Activated T-helper 1 cell treated with anti-CD3 and anti-CD28 coated beads, Interleukin-12 subunit alpha, Interleukin-12 subunit beta, Interleukin-2, Interleukin-4 antibody, amounts not matched to agents 30 ng/mL and 10 ng/mL and 1 ng/mL, durations not matched to agents 14 hours and 24 hours and 36 hours (primary cell): ENCODE measurements at regions not wholly inside any gene's neighbourhood (a gene's known extent, or its start where the extent isn't known, plus 50 kb on each side); places are given as distances from the start of the nearest gene placed in this dataset.

ENCODE experiments used
- DNase-seq: peaks from one replicate; pipeline ENCODE4 v3.0.0; 2021; ENCODE audit warnings: low spot score
- H3K27ac Mint-ChIP-seq: one replicate; pipeline ENCODE4 v1.8.0; 2021; ENCODE audit warnings: mild to moderate bottlenecking, mixed read lengths
- H3K27me3 Mint-ChIP-seq: one replicate; pipeline ENCODE4 v1.8.0; 2022; ENCODE audit warnings: mild to moderate bottlenecking, moderate library complexity, mixed read lengths; ENCODE audit not compliant: insufficient read depth
- H3K36me3 Mint-ChIP-seq: one replicate; pipeline ENCODE4 v1.8.0; 2021; ENCODE audit warnings: low read depth, mixed read lengths
- H3K4me1 Mint-ChIP-seq: one replicate; pipeline ENCODE4 v1.8.0; 2021; ENCODE audit warnings: low read depth, mixed read lengths
- H3K4me3 Mint-ChIP-seq: one replicate; pipeline ENCODE4 v1.8.0; 2021; ENCODE audit warnings: mild to moderate bottlenecking, moderate library complexity, mixed read lengths
- H3K9me3 Mint-ChIP-seq: one replicate; pipeline ENCODE4 v1.8.0; 2021; ENCODE audit warnings: mixed read lengths
- intact Hi-C: fragments of 100-400 bp; cut with micrococcal nuclease; formaldehyde crosslinking; loops from one replicate; pipeline ENCODE4 v1.15.1; 2024

DNA sequence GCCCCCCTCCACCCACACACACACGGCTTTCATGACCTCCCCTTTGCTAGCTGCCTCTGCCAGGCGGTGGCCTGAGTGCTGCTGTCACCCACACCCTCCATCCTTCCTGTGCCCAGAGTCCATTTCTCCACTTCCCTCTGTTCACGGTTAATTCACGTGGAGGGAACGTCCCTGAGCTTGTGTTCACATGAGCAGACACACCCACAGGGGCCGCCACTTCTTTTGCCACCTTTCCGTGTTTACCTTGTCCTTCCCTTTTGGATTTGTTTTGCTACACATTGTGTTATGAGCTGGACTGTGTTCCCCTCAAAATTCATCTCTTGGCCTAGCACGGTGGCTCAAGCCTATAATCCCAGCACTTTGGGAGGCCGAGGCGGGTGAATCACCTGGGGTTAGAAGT, 128.0 kb downstream of the ETS2 start:
- H3K36me3 Mint-ChIP-seq: no peaks in the 10 kb centered on the region
- peaks cover 15% of the 10 kb centered on the region for H3K4me1 Mint-ChIP-seq
- no peak overlapping the region for H3K4me3 Mint-ChIP-seq
- no peaks in the 10 kb centered on the region for H3K27me3 Mint-ChIP-seq
- no peak for DNase-seq
- peaks cover 9% of the 10 kb centered on the region for H3K9me3 Mint-ChIP-seq
- H3K27ac Mint-ChIP-seq: no peak overlapping the region
- intact Hi-C loops: no loop called here

DNA sequence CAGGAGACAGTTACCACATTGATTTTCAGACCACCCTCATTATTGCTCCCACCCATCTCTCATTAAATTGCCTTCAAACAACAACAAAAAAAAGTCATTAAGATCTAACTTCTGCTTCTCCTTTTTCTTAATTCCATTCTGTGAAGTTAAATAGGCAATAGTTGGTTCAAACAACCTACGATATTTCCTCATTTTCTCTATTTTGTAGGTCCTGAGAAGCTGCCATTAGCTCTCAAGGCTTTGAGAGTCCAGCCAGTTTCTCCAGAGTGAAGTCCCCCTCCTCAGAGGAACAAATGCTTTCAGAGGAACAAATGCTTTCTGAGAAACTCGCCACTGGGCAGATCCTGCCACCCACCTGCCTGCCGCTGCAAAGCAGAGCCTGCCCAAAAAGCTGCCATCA, 125.6 kb downstream of the ETS2 start:
- DNase-seq: no peak
- Mint-ChIP-seq H3K27me3 (no peaks in the 10 kb centered on the region), H3K36me3 (no peaks in the 10 kb centered on the region), H3K27ac (no peak overlapping the region), H3K4me1 (peaks cover 9% of the 10 kb centered on the region), H3K9me3 (peaks cover 9% of the 10 kb centered on the region), H3K4me3 (no peak overlapping the region)
- intact Hi-C loops: no loop called here

DNA sequence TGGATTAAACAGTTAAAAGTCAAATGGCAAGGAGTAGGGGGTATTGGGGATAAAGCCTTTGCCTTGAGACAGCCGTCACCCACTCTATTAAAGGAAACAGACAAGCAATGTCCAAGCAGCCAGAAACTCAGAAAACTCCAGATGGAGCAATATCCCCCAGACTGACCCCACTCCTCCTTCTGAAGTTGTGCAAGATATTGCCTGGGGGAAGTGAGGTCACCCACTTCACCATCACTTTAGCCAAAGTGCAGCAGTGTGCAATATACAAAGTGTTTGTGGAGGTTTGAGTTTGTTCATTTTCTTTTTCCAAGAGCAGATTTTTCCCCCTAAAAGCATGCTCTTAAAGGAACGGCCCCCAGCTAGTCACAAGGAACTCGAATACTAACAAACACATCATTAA, 125.1 kb downstream of the ETS2 start:
- Mint-ChIP-seq H3K9me3 (peaks cover 9% of the 10 kb centered on the region), H3K36me3 (no peaks in the 10 kb centered on the region), H3K27me3 (no peaks in the 10 kb centered on the region), H3K27ac (no peak overlapping the region), H3K4me1 (peaks cover 9% of the 10 kb centered on the region), H3K4me3 (no peak overlapping the region)
- intact Hi-C loops: no loop called here
- no peak for DNase-seq

DNA sequence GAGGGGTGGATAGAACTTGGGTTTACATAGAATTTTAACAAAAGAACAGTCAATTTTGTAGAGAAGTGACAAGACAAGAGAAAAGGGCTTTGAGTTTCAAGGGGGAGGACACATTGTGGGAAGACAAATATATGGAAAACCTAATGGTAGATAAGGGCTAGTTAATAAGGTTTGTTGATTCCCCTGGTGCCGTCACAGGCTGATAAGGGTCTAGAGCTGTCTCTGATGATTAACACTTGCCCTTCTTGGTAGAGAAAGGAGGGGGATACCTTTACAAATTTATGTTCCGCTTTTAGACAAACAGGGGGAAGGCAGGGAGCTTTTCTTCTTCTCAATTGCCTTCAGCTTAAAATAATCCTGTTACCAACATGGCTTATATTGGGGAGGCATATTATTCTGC, 124.3 kb downstream of the ETS2 start:
- intact Hi-C loops: no loop called here
- H3K27ac Mint-ChIP-seq: no peak overlapping the region
- H3K27me3 Mint-ChIP-seq: no peaks in the 10 kb centered on the region
- H3K36me3 Mint-ChIP-seq: no peaks in the 10 kb centered on the region
- no peak overlapping the region for H3K4me3 Mint-ChIP-seq
- no peak for DNase-seq
- peaks cover 9% of the 10 kb centered on the region for H3K4me1 Mint-ChIP-seq
- H3K9me3 Mint-ChIP-seq: peaks cover 9% of the 10 kb centered on the region

DNA sequence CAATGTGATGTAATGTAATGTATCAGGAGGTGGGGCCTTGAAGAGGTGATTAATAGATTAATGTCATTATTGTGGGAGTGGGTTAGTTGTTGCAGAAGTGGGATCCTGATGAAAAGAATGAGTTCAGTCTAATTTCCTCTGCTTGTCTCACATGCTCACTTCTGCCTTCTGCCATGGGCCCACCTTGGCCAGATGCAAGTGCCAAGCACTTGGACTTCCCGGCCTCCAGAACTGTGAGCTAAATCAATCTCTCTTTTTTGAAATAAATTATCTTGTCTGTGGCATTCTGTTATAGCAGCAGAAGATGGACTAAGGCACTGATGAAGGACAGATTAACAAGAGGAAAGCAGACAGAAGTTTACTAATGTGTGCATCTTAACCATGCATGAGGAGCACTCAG, 123.9 kb downstream of the ETS2 start:
- intact Hi-C loops: no loop called here
- Mint-ChIP-seq H3K36me3 (no peaks in the 10 kb centered on the region), H3K27ac (no peak overlapping the region), H3K4me3 (no peak overlapping the region), H3K4me1 (peaks cover 9% of the 10 kb centered on the region), H3K27me3 (no peaks in the 10 kb centered on the region), H3K9me3 (peaks cover 9% of the 10 kb centered on the region)
- DNase-seq: no peak

- Mint-ChIP-seq H3K4me1 (peaks cover 9% of the 10 kb centered on the region), H3K27me3 (no peaks in the 10 kb centered on the region), H3K36me3 (no peaks in the 10 kb centered on the region), H3K27ac (no peak overlapping the region), H3K4me3 (no peak overlapping the region), H3K9me3 (peaks cover 9% of the 10 kb centered on the region)
- intact Hi-C loops: no loop called here
- DNase-seq: no peak
Observed at GRCh38 chr21:38929142-38929541, 123.4 kb downstream of the ETS2 start.

DNA sequence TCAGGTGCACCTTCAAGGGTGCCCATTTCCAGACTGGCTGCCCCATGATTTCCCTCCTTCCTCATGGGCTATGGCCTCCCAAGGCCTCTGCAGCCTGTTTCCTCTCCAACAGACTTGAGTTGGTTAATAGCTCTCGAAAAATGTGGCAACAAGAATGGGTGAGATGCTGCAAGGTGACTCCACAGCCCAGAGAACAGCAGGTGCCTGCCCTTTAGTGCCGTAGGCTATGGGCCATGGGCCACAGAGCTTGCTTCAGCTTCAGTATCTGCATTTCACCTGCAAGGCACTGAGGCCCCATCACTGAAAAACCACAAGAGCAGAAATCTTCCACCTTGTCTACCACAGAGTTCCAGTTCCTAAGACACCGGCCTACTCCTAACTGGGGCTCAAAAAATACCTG, 122.0 kb downstream of the ETS2 start:
- no peak overlapping the region for H3K4me3 Mint-ChIP-seq
- DNase-seq: no peak
- no peak overlapping the region for H3K27ac Mint-ChIP-seq
- intact Hi-C loops: no loop called here
- H3K36me3 Mint-ChIP-seq: no peaks in the 10 kb centered on the region
- peaks cover 9% of the 10 kb centered on the region for H3K4me1 Mint-ChIP-seq
- no peaks in the 10 kb centered on the region for H3K27me3 Mint-ChIP-seq
- peaks cover 12% of the 10 kb centered on the region for H3K9me3 Mint-ChIP-seq

DNA sequence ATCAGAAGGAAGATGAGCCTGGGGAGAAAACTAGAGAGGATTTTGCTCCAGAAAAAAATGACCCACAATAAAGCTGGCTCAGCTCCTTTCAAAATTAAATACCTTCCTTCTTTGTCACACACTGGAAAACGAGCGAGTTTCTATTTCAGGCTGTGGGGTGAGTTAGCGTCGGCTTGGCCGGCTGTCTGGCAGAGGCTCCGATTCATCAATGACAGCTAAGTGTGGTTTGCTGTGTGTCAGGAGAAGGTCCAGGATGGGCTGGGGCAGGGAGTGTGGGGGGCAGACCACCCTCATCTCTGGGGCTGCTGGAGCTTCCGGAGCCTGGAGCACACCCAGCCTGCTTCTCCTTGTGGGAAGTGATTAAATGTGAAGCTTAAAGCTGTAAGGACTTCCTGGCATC, 120.2 kb downstream of the ETS2 start:
- no peaks in the 10 kb centered on the region for H3K36me3 Mint-ChIP-seq
- peaks cover 9% of the 10 kb centered on the region for H3K4me1 Mint-ChIP-seq
- H3K27me3 Mint-ChIP-seq: peaks cover 6% of the 10 kb centered on the region
- intact Hi-C loops: no loop called here
- no peak overlapping the region for H3K4me3 Mint-ChIP-seq
- no peak overlapping the region for H3K27ac Mint-ChIP-seq
- peaks cover 17% of the 10 kb centered on the region for H3K9me3 Mint-ChIP-seq
- no peak for DNase-seq

- H3K4me3 Mint-ChIP-seq: no peak overlapping the region
Observed at GRCh38 chr21:38925478-38925877, 119.7 kb downstream of the ETS2 start.

DNA sequence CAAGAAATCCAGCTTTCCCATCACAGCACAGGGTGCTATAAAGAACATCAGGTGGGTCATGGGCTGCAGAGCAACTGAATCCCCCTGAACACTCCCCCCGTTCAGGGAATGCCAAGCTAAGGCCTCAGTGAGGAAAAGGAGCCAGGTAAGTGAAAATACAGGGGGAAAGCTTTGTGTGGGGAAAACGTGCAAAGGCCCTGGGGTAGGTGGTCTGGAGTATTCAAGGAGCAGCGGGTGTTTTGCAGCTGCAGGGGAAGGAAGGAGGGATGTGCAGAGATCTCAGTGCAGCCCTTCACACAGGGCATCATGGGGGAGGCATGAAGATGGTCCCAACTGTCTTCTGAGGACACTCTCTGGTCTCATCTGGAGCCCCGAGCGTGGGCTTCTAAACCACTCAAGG, 119.2 kb downstream of the ETS2 start:
- peaks cover 11% of the 10 kb centered on the region for H3K27me3 Mint-ChIP-seq
- no peaks in the 10 kb centered on the region for H3K36me3 Mint-ChIP-seq
- peaks cover 16% of the 10 kb centered on the region for H3K9me3 Mint-ChIP-seq
- no peak overlapping the region for H3K27ac Mint-ChIP-seq
- H3K4me3 Mint-ChIP-seq: no peak overlapping the region
- intact Hi-C loops: no loop called here
- DNase-seq: no peak
- H3K4me1 Mint-ChIP-seq: peaks cover 9% of the 10 kb centered on the region

More at GRCh38 chr21:38925478-38925877, 119.7 kb downstream of the ETS2 start:
- no peak for DNase-seq
- intact Hi-C loops: no loop called here
- Mint-ChIP-seq H3K9me3 (peaks cover 17% of the 10 kb centered on the region), H3K36me3 (no peaks in the 10 kb centered on the region), H3K27me3 (peaks cover 8% of the 10 kb centered on the region), H3K27ac (no peak overlapping the region), H3K4me1 (peaks cover 9% of the 10 kb centered on the region)

DNA sequence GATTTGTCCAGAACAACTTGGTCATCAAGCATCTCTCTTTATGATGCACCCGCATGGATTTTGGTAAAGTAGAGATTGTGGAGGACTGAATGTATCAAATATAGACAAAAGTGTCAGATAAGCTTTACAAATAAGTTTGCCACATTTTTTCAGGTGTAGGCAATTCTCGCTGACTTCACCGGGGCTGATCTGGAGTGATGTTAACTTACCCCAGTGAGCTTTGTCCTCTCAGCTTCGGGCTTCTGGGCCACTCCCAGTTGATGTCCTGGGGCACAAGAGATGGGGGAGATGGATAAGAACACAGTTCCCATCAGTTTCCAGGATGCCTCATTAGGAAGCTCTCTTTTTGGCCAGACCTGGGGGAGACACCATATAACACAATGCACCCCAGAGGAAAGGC, 117.7 kb downstream of the ETS2 start:
- Mint-ChIP-seq H3K9me3 (peaks cover 8% of the 10 kb centered on the region), H3K36me3 (no peaks in the 10 kb centered on the region), H3K4me1 (peaks cover 9% of the 10 kb centered on the region), H3K27me3 (peaks cover 13% of the 10 kb centered on the region), H3K27ac (no peak overlapping the region), H3K4me3 (no peak overlapping the region)
- intact Hi-C loops: no loop called here
- DNase-seq: no peak

DNA sequence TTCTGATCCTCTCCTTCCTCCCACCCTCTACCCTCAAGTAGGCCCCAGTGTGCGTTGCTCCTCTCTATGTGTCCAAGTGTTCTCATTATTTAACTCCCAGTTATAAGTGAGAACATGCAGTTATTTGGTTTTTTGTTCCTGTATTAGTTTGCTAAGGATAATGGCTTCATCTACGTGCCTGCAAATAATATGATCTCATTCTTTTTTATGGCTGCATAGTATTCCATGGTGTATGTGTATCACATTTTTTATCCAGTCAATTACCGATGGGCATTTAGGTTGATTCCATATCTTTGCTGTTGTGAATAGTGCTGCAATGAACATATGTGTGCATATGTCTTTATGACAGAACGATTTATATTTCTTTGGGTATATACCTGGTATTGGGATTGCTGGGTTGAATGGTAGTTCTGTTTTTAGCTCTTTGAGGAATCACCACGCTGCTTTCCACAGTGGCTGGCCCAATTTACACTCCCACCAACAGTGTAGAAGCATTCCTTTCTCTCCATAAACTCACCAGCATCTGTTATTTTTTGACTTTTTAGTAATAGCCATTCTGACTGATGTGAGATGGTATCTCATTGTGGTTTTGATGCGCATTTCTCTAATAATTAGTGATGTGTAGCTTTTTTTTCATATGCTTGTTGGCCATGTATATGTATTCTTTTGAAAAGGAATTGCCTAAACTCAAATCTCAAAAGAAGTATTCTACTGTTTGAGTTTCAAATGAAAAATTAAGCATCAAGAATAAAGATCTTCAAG, 116.9 kb downstream of the ETS2 start:
- Mint-ChIP-seq H3K4me3 (no peak overlapping the region), H3K4me1 (peaks cover 5% of the 10 kb centered on the region), H3K9me3 (peaks cover 8% of the 10 kb centered on the region), H3K27ac (no peak overlapping the region), H3K27me3 (peaks cover 13% of the 10 kb centered on the region), H3K36me3 (no peaks in the 10 kb centered on the region)
- DNase-seq: no peak
- intact Hi-C loops: no loop called here

DNA sequence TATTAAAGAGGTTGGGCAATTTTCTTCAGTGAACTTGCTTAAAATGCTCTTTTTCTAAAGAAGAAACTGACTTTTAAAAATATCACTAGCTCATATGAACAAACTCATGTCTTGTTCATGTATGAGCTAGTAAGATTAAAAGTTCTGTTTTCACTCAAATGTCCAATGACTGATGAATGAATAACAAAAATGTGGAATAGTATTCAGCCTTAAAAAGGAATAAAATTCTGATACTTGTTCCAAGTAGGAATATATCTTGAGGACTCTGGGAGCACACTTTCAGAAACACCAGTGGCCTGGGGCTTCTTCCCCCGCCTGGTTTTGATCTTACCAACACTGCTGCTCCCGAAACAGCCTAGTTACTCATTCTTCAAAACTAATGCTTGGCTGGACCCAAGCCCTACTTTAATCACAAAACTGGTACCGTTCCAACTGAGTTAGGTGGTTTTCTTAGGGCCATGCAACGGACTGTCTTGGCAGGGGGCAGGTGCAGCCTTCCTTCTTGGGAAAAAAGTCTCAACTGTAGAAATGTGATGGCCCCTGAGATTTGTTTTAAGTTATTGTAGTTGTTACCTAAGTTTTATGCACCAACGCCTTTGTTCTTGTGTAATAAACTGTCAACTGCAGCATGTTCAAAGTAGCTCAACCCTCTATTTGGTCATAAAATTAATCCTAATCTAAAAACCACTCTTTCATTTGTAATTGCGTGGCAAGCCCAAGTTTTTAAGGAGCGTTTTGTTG, 116.0 kb downstream of the ETS2 start:
- Mint-ChIP-seq H3K4me3 (no peak overlapping the region), H3K9me3 (peaks cover 8% of the 10 kb centered on the region), H3K27ac (no peak overlapping the region), H3K36me3 (no peaks in the 10 kb centered on the region), H3K4me1 (no peaks in the 10 kb centered on the region), H3K27me3 (peaks cover 15% of the 10 kb centered on the region)
- intact Hi-C loops: no loop called here
- DNase-seq: no peak
